Sigmoid colon (tissue), 3 donors: ENCODE measurements at regions not wholly inside any gene's neighbourhood (a gene's known extent, or its start where the extent isn't known, plus 50 kb on each side); places are given as distances from the start of the nearest gene placed in this dataset.

ENCODE experiments used
- CTCF ChIP-seq, 4 experiments: fragments of 450-650 bp in 3 of 4; fragments of 200-600 bp in 1 of 4; IDR thresholded peaks; one replicate each; pipeline ENCODE4 v1.5.1; 2016 to 2019; ENCODE audit warnings: antibody characterized with exemption in 4 of 4, mild to moderate bottlenecking in 3 of 4, moderate library complexity in 2 of 4
- POLR2A ChIP-seq, 2 donors: fragments of 450-650 bp; IDR thresholded peaks; one replicate each; pipeline ENCODE4 v1.6.1; 2016; ENCODE audit warnings: antibody characterized with exemption in 2 of 2, mild to moderate bottlenecking in 2 of 2, moderate library complexity in 2 of 2

GRCh38 chr14:87041290-87042020 lies 951.5 kb downstream of the GALC start:
- TF ChIP-seq CTCF (IDR thresholded peaks at IDR 0.05): no peak
- no peak for TF ChIP-seq POLR2A (IDR thresholded peaks at IDR 0.05)
